CD14-positive monocyte (primary cell): ENCODE measurements at regions not wholly inside any gene's neighbourhood (a gene's known extent, or its start where the extent isn't known, plus 50 kb on each side); places are given as distances from the start of the nearest gene placed in this dataset.

Experiments
- DNase-seq, 3 donors: peaks; one replicate each; pipeline ENCODE4 v3.0.0-alpha.2; 2011 to 2022
- H2AFZ ChIP-seq: 2 replicates; pipeline ENCODE4 v1.6.0; 2012; ENCODE audit warnings: mild to moderate bottlenecking, low read depth, low read length, inconsistent platforms; ENCODE audit not compliant: insufficient read depth, poor library complexity, severe bottlenecking
- H3K27ac ChIP-seq, 2 donors: 1 replicate in 1 of 2; 2 replicates in 1 of 2; pipeline ENCODE4 v1.5.1; 2012 to 2013; ENCODE audit warnings: low read length in 2 of 2, control low read depth in 1 of 2, inconsistent platforms in 1 of 2, low read depth in 1 of 2, mild to moderate bottlenecking in 1 of 2
- H3K27me3 ChIP-seq, 2 donors: one replicate each; pipeline versions ENCODE4 v1.6.0 to v1.6.1; 2011 to 2013; ENCODE audit warnings: low read length in 2 of 2; ENCODE audit not compliant: control insufficient read depth in 2 of 2, insufficient read depth in 2 of 2
- H3K36me3 ChIP-seq, 2 donors: replicated peaks in 1 of 2; 1 replicate in 1 of 2; 2 replicates in 1 of 2; pipeline versions ENCODE4 v1.5.1 to v1.6.1; 2012 to 2013; ENCODE audit warnings: low read length in 2 of 2, control low read depth in 1 of 2, inconsistent platforms in 1 of 2, mild to moderate bottlenecking in 1 of 2; ENCODE audit not compliant: insufficient read depth in 2 of 2, control insufficient read depth in 1 of 2
- H3K4me1 ChIP-seq, 2 donors: 1 replicate in 1 of 2; 2 replicates in 1 of 2; pipeline versions ENCODE4 v1.5.1 to v1.6.1; 2012 to 2013; ENCODE audit warnings: low read length in 2 of 2, control low read depth in 1 of 2, inconsistent platforms in 1 of 2, mild to moderate bottlenecking in 1 of 2, moderate library complexity in 1 of 2; ENCODE audit not compliant: insufficient read depth in 2 of 2, control insufficient read depth in 1 of 2
- H3K4me2 ChIP-seq: replicated peaks from 2 replicates; pipeline ENCODE3; 2012; ENCODE audit warnings: low read length, moderate library complexity, mild to moderate bottlenecking; ENCODE audit not compliant: poor library complexity, severe bottlenecking; ENCODE audit errors: extremely low read depth
- H3K4me3 ChIP-seq, 3 experiments: fragments of 200-600 bp in 1 of 3; sonication (generic) in 1 of 3; replicated peaks in 1 of 3; 1 replicate in 2 of 3; 2 replicates in 1 of 3; pipeline ENCODE4 v1.5.1; 2011 to 2013; ENCODE audit warnings: low read length in 3 of 3, mild to moderate bottlenecking in 3 of 3, control low read depth in 2 of 3, low read depth in 2 of 3, inconsistent platforms in 1 of 3, moderate library complexity in 1 of 3
- H3K79me2 ChIP-seq: 2 replicates; pipeline ENCODE4 v1.6.0; 2012; ENCODE audit warnings: mild to moderate bottlenecking, control low read depth, inconsistent platforms, low read length, moderate library complexity; ENCODE audit not compliant: insufficient read depth
- H3K9ac ChIP-seq: 2 replicates; pipeline ENCODE4 v1.6.0; 2017; ENCODE audit warnings: low read length, mild to moderate bottlenecking; ENCODE audit not compliant: insufficient read depth, poor library complexity, severe bottlenecking
- H3K9me3 ChIP-seq, 2 donors: replicated peaks in 1 of 2; 1 replicate in 1 of 2; 2 replicates in 1 of 2; pipeline versions ENCODE4 v1.5.1 to v1.6.1; 2012 to 2013; ENCODE audit warnings: low read length in 2 of 2, control low read depth in 1 of 2; ENCODE audit not compliant: control insufficient read depth in 1 of 2, insufficient read depth in 1 of 2
- H4K20me1 ChIP-seq: 2 replicates; pipeline ENCODE4 v1.6.0; 2012; ENCODE audit warnings: mild to moderate bottlenecking, low read length, control low read depth, moderate library complexity; ENCODE audit not compliant: insufficient read depth
- H3K27ac Mint-ChIP-seq, 7 donors: one replicate each; pipeline ENCODE4 v1.8.0; 2020; ENCODE audit warnings: mild to moderate bottlenecking in 7 of 7, mixed read lengths in 7 of 7, moderate library complexity in 6 of 7, inconsistent platforms in 2 of 7
- H3K27me3 Mint-ChIP-seq, 3 donors: one replicate each; pipeline ENCODE4 v1.8.0; 2021 to 2022; ENCODE audit warnings: low read depth in 3 of 3, mild to moderate bottlenecking in 3 of 3, mixed read lengths in 3 of 3, moderate library complexity in 3 of 3, inconsistent platforms in 1 of 3
- H3K36me3 Mint-ChIP-seq, 2 donors: one replicate each; pipeline ENCODE4 v1.8.0; 2020; ENCODE audit warnings: mixed read lengths in 2 of 2, inconsistent platforms in 1 of 2, mild to moderate bottlenecking in 1 of 2
- H3K4me1 Mint-ChIP-seq: one replicate; pipeline ENCODE4 v1.8.0; 2020; ENCODE audit warnings: mild to moderate bottlenecking, mixed read lengths
- H3K4me3 Mint-ChIP-seq, 2 donors: one replicate each; pipeline ENCODE4 v1.8.0; 2020; ENCODE audit warnings: mild to moderate bottlenecking in 2 of 2, mixed read lengths in 2 of 2, moderate library complexity in 1 of 2
- H3K9me3 Mint-ChIP-seq, 7 donors: one replicate each; pipeline ENCODE4 v1.8.0; 2020 to 2022; ENCODE audit warnings: mixed read lengths in 7 of 7, mild to moderate bottlenecking in 6 of 7, moderate library complexity in 6 of 7, inconsistent platforms in 2 of 7
- WGBS: methylation state at CpG from one replicate; pipeline ENCODE4 v1.1.5; 2013; ENCODE audit warnings: missing lambda C conversion rate; ENCODE audit not compliant: insufficient coverage; 5-methylcytosine and 5-hydroxymethylcytosine counted together
- intact Hi-C, 2 donors: fragments of 100-400 bp; cut with micrococcal nuclease; formaldehyde crosslinking; loops; one replicate each; pipeline versions ENCODE4 v1.15.0 to v1.15.1; 2023
- TF ChIP-seq, protein P1 (sequence below): fragments of 200-600 bp; IDR thresholded peaks from one replicate; pipeline ENCODE4 v1.8.0; 2022; ENCODE audit warnings: antibody characterized with exemption, mild to moderate bottlenecking

DNA sequence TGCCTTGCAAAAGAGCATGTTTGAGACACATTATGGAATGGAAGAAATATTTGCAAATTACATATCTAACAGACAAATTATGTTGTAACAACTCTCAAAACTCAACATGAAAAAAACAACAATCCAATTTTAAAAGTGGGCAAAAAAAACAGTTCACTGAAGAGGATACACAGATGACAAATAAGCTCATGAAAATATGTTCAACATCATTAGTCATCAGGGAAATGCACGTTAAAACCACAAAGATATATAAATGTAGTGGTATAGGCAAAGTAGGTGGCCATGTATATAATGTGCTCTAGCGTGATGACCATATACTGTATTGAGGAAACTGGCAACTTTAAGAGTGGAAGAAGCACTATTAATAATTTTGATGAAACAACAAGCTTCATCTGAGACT lies 220.1 kb downstream of the IRS1 start:
- H3K27ac ChIP-seq: no peak overlapping the region
- H3K36me3 Mint-ChIP-seq: no peaks in the 10 kb centered on the region
- H3K4me3 Mint-ChIP-seq: no peak overlapping the region
- intact Hi-C loops: no loop called here
- no peak for DNase-seq
- H3K4me3 ChIP-seq: no peak overlapping the region
- H3K4me1 ChIP-seq: no peaks in the 10 kb centered on the region
- peaks cover 0 to 5% (median 4%) of the 10 kb centered on the region in 3 donors for H3K27me3 Mint-ChIP-seq
- no peak overlapping the region for H3K9ac ChIP-seq
- no peaks in the 10 kb centered on the region for H4K20me1 ChIP-seq
- TF ChIP-seq, protein P1, sequence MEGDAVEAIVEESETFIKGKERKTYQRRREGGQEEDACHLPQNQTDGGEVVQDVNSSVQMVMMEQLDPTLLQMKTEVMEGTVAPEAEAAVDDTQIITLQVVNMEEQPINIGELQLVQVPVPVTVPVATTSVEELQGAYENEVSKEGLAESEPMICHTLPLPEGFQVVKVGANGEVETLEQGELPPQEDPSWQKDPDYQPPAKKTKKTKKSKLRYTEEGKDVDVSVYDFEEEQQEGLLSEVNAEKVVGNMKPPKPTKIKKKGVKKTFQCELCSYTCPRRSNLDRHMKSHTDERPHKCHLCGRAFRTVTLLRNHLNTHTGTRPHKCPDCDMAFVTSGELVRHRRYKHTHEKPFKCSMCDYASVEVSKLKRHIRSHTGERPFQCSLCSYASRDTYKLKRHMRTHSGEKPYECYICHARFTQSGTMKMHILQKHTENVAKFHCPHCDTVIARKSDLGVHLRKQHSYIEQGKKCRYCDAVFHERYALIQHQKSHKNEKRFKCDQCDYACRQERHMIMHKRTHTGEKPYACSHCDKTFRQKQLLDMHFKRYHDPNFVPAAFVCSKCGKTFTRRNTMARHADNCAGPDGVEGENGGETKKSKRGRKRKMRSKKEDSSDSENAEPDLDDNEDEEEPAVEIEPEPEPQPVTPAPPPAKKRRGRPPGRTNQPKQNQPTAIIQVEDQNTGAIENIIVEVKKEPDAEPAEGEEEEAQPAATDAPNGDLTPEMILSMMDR: no peak
- H3K27ac Mint-ChIP-seq: no peak overlapping the region
- no peaks in the 10 kb centered on the region for H3K79me2 ChIP-seq
- H3K9me3 Mint-ChIP-seq: peaks cover 2 to 8% (median 4%) of the 10 kb centered on the region in 7 donors
- H3K27me3 ChIP-seq: no peaks in the 10 kb centered on the region
- H3K9me3 ChIP-seq: no peaks in the 10 kb centered on the region
- H3K4me1 Mint-ChIP-seq: no peaks in the 10 kb centered on the region
- H3K36me3 ChIP-seq: no peaks in the 10 kb centered on the region
- WGBS: no CpG with 5 or more reads among the region's 2 CpGs
- H2AFZ ChIP-seq: no peak overlapping the region
- H3K4me2 ChIP-seq: no peak overlapping the region

DNA sequence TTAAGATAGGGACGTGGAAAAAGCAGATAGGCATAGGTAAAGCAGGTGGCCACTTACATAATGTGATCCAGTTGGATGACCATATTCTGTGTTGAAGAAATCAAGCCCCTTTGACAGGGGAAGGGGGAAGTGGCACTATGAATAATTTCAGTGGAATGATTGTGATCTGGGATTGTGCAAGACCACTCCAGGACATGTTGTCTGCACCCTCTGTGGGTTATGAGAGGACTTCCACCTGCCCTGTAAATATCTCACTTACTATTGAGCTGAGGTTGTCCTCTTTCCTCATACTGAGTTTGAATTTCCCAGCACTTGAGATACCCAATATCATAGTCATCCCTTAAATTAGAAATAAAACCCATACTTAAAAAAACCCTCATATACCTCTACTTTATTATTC lies 220.7 kb downstream of the IRS1 start:
- Histone ChIP-seq H2AFZ (no peak overlapping the region), H3K9me3 (no peaks in the 10 kb centered on the region), H3K27ac (no peak overlapping the region), H3K36me3 (no peaks in the 10 kb centered on the region), H3K9ac (no peak overlapping the region), H3K79me2 (no peaks in the 10 kb centered on the region), H3K4me3 (no peak overlapping the region), H3K4me2 (no peak overlapping the region), H3K4me1 (no peaks in the 10 kb centered on the region), H4K20me1 (no peaks in the 10 kb centered on the region), H3K27me3 (no peaks in the 10 kb centered on the region)
- H3K27me3 Mint-ChIP-seq: peaks cover 0 to 5% (median 4%) of the 10 kb centered on the region in 3 donors
- WGBS: 67% methylated on average over 1 of the region's 1 CpG
- H3K27ac Mint-ChIP-seq: no peak overlapping the region
- no peak for DNase-seq
- TF ChIP-seq, protein P1: no peak
- H3K9me3 Mint-ChIP-seq: peaks cover 2 to 8% (median 4%) of the 10 kb centered on the region in 7 donors
- intact Hi-C loops: no loop called here
- H3K4me3 Mint-ChIP-seq: no peak overlapping the region
- H3K4me1 Mint-ChIP-seq: no peaks in the 10 kb centered on the region
- H3K36me3 Mint-ChIP-seq: no peaks in the 10 kb centered on the region
